Right lobe of liver (tissue), 4 donors: ENCODE measurements at regions not wholly inside any gene's neighbourhood (a gene's known extent, or its start where the extent isn't known, plus 50 kb on each side); places are given as distances from the start of the nearest gene placed in this dataset.

Experiments used
- POLR2A ChIP-seq: fragments of 450-650 bp; IDR thresholded peaks from one replicate; pipeline ENCODE4 v1.6.1; 2017; ENCODE audit warnings: antibody characterized with exemption, mild to moderate bottlenecking
- TF ChIP-seq, protein P1 (sequence below), 4 donors: fragments of 200-600 bp in 3 of 4; fragments of 450-650 bp in 1 of 4; IDR thresholded peaks; one replicate each; pipeline versions ENCODE4 v1.5.1 to v1.8.0; 2016 to 2022; ENCODE audit warnings: antibody characterized with exemption in 4 of 4, mild to moderate bottlenecking in 2 of 4
- donor health status: DM: no; HTN: no; CAD: no.
- donor health status: DM: no; HTN: no; CAD: no.
- donor health status: DM: no; HTN: yes; CAD: no.

- TF ChIP-seq, protein P1, sequence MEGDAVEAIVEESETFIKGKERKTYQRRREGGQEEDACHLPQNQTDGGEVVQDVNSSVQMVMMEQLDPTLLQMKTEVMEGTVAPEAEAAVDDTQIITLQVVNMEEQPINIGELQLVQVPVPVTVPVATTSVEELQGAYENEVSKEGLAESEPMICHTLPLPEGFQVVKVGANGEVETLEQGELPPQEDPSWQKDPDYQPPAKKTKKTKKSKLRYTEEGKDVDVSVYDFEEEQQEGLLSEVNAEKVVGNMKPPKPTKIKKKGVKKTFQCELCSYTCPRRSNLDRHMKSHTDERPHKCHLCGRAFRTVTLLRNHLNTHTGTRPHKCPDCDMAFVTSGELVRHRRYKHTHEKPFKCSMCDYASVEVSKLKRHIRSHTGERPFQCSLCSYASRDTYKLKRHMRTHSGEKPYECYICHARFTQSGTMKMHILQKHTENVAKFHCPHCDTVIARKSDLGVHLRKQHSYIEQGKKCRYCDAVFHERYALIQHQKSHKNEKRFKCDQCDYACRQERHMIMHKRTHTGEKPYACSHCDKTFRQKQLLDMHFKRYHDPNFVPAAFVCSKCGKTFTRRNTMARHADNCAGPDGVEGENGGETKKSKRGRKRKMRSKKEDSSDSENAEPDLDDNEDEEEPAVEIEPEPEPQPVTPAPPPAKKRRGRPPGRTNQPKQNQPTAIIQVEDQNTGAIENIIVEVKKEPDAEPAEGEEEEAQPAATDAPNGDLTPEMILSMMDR (IDR thresholded peaks at IDR 0.05): no peak
- TF ChIP-seq POLR2A: no peak
Measured at GRCh38 chr18:76130845-76131244, 364.2 kb downstream of the ZNF516 start.
